Fibroblast of peridontal ligament (primary cell): ENCODE measurements at regions not wholly inside any gene's neighbourhood (a gene's known extent, or its start where the extent isn't known, plus 50 kb on each side); places are given as distances from the start of the nearest gene placed in this dataset.
A peak's percentile ranks its signal among the peaks of the same experiment; 100 is the strongest.
"Not testable (repeated sequence)": the region's sequence is repeated elsewhere in the genome, so short reads cannot be mapped to it uniquely, and the experiment has no call there.

Experiments used
- DNase-seq: peaks from one replicate; pipeline ENCODE4 v3.0.0-alpha.2; 2010; ENCODE audit errors: extremely low read depth

GRCh38 chr3:145170121-145170520 is 990.9 kb downstream of the PLOD2 start:
- DNase-seq: no peak

- DNase-seq: peak; percentile 3
Measured at GRCh38 chr3:145175626-145176025, 985.4 kb downstream of the PLOD2 start.

GRCh38 chr3:145176907-145177306 is 984.1 kb downstream of the PLOD2 start:
- no peak for DNase-seq

- DNase-seq: no peak
Measured at GRCh38 chr3:145177828-145178227, 983.2 kb downstream of the PLOD2 start.

DNA sequence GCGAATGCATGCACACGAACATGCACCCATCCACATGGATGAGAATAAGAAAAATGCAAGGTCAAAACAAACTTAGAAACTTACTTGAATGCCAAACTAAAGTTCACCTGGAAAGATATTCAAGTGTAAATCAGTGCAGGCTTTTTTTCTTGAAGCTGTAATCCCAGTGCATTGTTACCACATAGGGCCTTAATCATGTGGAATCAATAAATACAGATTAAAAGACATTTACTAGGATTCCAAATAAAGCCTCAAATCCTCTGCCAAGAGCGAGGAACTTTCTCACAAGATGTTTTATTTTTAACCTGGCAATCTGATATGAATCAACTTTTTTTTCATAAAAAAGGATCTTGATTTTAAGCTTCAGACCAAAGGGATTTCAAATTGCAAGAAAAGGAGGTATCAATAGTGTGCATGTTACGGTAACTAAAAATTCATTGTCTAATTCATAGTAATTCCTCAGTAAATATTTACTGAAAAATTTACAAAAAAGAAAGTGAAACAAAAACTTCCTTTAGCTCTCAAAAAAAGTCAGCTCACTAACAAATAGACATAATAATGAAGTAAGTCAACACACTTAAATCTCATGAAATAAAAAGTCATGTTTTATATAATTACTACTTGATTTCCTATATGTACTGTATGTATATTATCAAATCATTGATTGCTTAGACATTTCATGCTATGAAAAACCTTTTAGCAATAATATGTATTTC is 978.6 kb downstream of the PLOD2 start:
- DNase-seq: peak; percentile 10

GRCh38 chr3:145183261-145183660 is 977.7 kb downstream of the PLOD2 start:
- no peak for DNase-seq

GRCh38 chr3:145188079-145188770 is 972.8 kb downstream of the PLOD2 start:
- DNase-seq: no peak

GRCh38 chr3:145190138-145190537 is 970.8 kb downstream of the PLOD2 start:
- DNase-seq: no peak

GRCh38 chr3:145190761-145191160 is 970.2 kb downstream of the PLOD2 start:
- DNase-seq: no peak

DNA sequence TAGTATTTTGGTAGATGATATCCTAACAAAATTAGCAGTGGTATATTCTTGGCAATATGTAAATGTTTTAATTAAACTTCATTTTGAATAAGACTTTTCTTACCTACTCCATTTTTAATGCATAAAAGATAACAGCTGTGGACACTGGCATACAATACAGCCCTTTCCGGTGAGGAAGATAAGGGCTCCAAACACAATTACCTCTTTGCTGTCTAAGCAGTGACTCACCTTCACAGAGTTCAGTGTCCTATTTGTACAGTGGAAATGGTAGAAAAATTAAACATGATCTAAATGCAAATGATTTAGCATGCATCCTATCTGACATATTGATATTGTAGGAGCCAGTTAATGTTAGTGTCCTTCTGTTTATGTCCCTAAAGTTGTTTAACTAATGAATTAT is 969.4 kb downstream of the PLOD2 start:
- no peak for DNase-seq

DNA sequence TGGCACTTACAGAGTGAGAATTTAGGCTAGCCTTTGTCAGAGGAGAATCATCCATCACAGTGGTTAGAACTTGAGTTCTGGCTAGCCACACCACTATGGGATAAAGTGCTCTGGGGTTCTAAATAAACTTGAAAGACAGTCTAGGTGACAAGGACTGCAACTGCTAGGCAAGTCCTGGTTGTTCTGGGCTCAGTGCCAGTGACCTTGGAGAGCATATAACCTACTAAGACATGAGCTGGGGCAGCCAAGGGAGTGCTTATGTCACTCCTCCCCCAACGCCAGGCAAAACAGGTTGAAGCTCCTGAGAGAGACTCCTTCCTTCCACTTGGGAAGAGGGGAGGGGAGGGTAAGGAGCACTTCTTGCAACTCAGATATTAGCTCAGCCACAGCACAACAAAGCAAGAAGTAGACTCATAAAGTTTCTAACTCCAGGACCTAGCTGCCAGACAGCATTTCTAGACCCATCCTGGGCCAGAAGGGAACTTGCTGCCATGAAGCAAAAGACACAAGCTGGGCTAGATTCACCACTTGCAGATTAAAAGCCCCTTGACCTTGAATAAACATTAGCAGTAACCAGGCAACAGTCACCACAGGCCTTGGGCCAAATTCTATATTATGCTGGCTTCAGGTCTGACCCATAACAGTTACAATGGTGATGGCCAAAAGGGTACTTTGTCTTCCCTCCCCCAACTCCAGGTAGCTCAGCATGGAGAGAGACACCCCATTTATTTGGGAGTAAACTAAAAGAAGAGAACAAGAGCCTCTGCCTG is 963.7 kb downstream of the PLOD2 start:
- no peak for DNase-seq

GRCh38 chr3:145197821-145198220 is 963.2 kb downstream of the PLOD2 start:
- DNase-seq: no peak

GRCh38 chr3:145209561-145209960 is 951.4 kb downstream of the PLOD2 start:
- no peak for DNase-seq

GRCh38 chr3:145219355-145220235 is 941.4 kb downstream of the PLOD2 start:
- no peak for DNase-seq

DNA sequence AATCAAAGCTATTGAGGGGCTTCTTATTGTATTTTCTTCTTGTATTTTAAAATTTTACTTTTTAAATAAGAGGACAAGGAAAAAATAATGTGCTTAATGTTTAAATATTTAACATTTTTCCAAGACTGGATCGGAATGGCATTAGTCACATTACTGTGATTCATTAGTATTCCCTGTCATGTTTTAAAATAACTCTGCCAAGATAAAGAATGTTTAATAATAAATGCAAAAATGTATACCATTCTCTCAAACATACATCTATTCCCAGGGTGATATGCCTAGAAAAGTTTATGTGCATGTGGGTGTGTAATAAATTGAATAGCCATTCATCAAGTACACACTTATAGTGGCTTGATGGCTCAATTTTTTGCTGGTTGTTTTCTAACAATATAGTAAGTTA is 936.1 kb downstream of the PLOD2 start:
- no peak for DNase-seq

DNA sequence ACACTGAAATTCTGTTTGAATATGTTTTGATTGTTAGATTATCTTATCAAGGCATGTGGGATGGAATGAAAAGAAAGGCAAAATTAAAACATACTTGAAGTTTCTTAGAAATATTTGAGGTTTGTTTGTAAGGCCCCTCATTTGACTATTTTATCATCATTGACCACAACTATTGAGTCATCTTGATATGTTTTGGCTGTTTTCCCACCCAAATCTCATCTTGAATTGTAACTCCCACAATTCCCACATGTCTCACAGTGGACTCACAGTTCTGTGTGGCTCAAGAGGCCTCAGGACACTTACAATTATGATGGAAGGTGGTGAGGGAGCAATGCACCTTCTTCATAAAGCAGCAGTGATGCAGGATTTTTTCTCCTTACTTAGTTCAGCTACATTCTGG is 917.1 kb downstream of the PLOD2 start:
- peak; percentile 59 for DNase-seq

DNA sequence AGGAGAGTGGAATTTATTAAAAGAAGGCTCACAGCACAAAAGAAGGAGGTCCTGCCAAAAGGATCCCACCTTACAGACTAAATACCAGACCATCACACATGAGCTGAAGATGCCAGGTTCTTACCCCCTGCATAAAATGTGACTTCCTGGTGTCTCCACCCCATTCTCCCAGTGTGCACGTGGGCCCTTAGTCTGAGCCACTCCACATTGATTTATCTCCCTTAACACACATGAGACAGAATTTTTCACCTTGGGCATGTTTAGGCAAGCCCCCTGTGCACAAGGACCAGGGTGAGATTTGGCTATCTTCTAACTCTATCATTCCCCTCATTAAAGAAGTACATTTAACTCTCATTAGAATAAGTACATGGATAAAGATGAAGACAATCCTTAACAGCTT is 916.7 kb downstream of the PLOD2 start:
- DNase-seq: no peak

GRCh38 chr3:145246291-145246690 is 914.7 kb downstream of the PLOD2 start:
- no peak for DNase-seq

GRCh38 chr3:145248928-145249327 is 912.1 kb downstream of the PLOD2 start:
- no peak for DNase-seq

DNA sequence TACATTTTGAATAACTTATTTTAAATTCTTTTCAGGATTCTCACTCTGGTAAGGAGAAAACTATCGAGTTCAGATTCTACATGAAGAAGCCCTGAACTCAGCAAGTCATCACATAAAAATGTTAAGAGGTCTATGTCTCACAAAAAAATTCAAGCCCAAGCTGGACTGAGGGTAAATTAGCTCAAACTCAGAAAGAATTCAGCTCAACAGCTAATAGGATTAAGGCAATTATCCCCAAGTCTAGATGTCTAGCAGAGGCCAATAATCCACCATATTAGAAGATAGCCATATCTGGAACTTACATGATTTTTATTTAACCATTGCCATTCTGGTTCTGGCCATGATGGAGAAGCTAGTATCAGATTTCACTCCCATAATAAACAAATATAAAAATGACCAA is 909.7 kb downstream of the PLOD2 start:
- no peak for DNase-seq

DNA sequence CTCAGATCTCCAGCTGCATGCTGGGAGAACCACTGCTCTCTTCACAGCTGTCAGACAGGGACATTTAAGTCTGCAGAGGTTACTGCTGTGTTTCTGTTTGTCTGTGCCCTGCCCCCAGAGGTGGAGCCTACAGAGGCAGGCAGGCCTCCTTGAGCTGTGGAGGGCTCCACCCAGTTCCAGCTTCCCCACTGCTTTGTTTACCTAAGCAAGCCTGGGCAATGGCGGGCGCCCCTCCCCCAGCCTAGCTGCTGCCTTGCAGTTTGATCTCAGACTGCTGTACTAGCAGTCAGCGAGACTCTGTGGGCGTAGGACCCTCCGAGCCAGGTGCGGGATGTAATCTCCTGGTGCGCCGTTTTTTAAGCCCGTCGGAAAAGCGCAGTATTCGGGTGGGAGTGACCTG is 903.0 kb downstream of the PLOD2 start:
- not testable (repeated sequence) for DNase-seq
